ENCODE measurements at regions not wholly inside any gene's neighbourhood (a gene's known extent, or its start where the extent isn't known, plus 50 kb on each side); places are given as distances from the start of the nearest gene placed in this dataset.

- Mint-ChIP-seq H3K4me3 (no peak overlapping the region), H3K9me3 (no peaks in the 10 kb centered on the region), H3K4me1 (no peaks in the 10 kb centered on the region), H3K27ac (no peak overlapping the region), H3K27me3 (ENCODE audit: insufficient read depth, low read depth) (no peaks in the 10 kb centered on the region), H3K36me3 (no peaks in the 10 kb centered on the region)
- Histone ChIP-seq H3K79me2 (ENCODE audit: low read depth) (no peaks in the 10 kb centered on the region), H3K4me2 (no peak overlapping the region), H2AFZ (replicated peaks) (no peak overlapping the region), H3K27ac (no peak overlapping the region), H3K4me1 (no peaks in the 10 kb centered on the region), H4K20me1 (ENCODE audit: low read depth) (no peaks in the 10 kb centered on the region), H3K36me3 (no peaks in the 10 kb centered on the region), H3K27me3 (no peaks in the 10 kb centered on the region), H3F3A (ENCODE audit: low read depth) (no peaks in the 10 kb centered on the region), H3K9me3 (ENCODE audit: low read depth) (no peaks in the 10 kb centered on the region), H3K4me3 (no peak overlapping the region), H3K9ac (no peak overlapping the region)
- no peak for TF ChIP-seq EZH2phosphoT487 (IDR thresholded peaks at IDR 0.05)
- no peak for TF ChIP-seq CTCF (IDR thresholded peaks at IDR 0.05)
- no peak for TF ChIP-seq EZH2 (IDR thresholded peaks at IDR 0.05)
- no peak for DNase-seq (ENCODE audit: low spot score)
Measured at GRCh38 chr12:83472772-83473171, 786.1 kb downstream of the TMTC2 start.

GRCh38 chr12:83472350-83472749 lies 785.6 kb downstream of the TMTC2 start:
- no peaks in the 10 kb centered on the region for H3K36me3 ChIP-seq
- H3K4me1 Mint-ChIP-seq, result no peaks in the 10 kb centered on the region
- no peaks in the 10 kb centered on the region for H3K9me3 ChIP-seq (ENCODE audit: low read depth)
- H3K36me3 Mint-ChIP-seq, result no peaks in the 10 kb centered on the region
- no peak overlapping the region for H3K27ac ChIP-seq
- no peak overlapping the region for H3K4me3 ChIP-seq
- no peaks in the 10 kb centered on the region for H3K27me3 Mint-ChIP-seq (ENCODE audit: insufficient read depth, low read depth)
- no peaks in the 10 kb centered on the region for H3F3A ChIP-seq (ENCODE audit: low read depth)
- H3K9me3 Mint-ChIP-seq, result no peaks in the 10 kb centered on the region
- H3K9ac ChIP-seq, result no peak overlapping the region
- TF ChIP-seq EZH2phosphoT487 (IDR thresholded peaks at IDR 0.05), result no peak
- no peak for TF ChIP-seq CTCF (IDR thresholded peaks at IDR 0.05)
- TF ChIP-seq EZH2 (IDR thresholded peaks at IDR 0.05), result no peak
- no peak for DNase-seq (ENCODE audit: low spot score)
- H4K20me1 ChIP-seq (ENCODE audit: low read depth), result no peaks in the 10 kb centered on the region
- H3K4me1 ChIP-seq, result no peaks in the 10 kb centered on the region
- H3K79me2 ChIP-seq (ENCODE audit: low read depth), result no peaks in the 10 kb centered on the region
- H3K4me3 Mint-ChIP-seq, result no peak overlapping the region
- no peak overlapping the region for H3K4me2 ChIP-seq
- no peaks in the 10 kb centered on the region for H3K27me3 ChIP-seq
- no peak overlapping the region for H2AFZ ChIP-seq (replicated peaks)
- H3K27ac Mint-ChIP-seq, result no peak overlapping the region

GRCh38 chr12:83471341-83471740 lies 784.6 kb downstream of the TMTC2 start:
- Histone ChIP-seq H3K27me3 (no peaks in the 10 kb centered on the region), H3K36me3 (no peaks in the 10 kb centered on the region), H3K9me3 (ENCODE audit: low read depth) (no peaks in the 10 kb centered on the region), H3K79me2 (ENCODE audit: low read depth) (no peaks in the 10 kb centered on the region), H4K20me1 (ENCODE audit: low read depth) (no peaks in the 10 kb centered on the region), H3F3A (ENCODE audit: low read depth) (no peaks in the 10 kb centered on the region), H3K4me1 (no peaks in the 10 kb centered on the region), H3K4me3 (no peak overlapping the region), H3K9ac (no peak overlapping the region), H3K4me2 (no peak overlapping the region), H2AFZ (replicated peaks) (no peak overlapping the region), H3K27ac (no peak overlapping the region)
- no peaks in the 10 kb centered on the region for H3K4me1 Mint-ChIP-seq
- H3K27ac Mint-ChIP-seq, result no peak overlapping the region
- TF ChIP-seq CTCF (IDR thresholded peaks at IDR 0.05) (no peak), EZH2 (IDR thresholded peaks at IDR 0.05) (no peak), EZH2phosphoT487 (IDR thresholded peaks at IDR 0.05) (no peak)
- H3K27me3 Mint-ChIP-seq (ENCODE audit: insufficient read depth, low read depth), result no peaks in the 10 kb centered on the region
- no peaks in the 10 kb centered on the region for H3K9me3 Mint-ChIP-seq
- no peak overlapping the region for H3K4me3 Mint-ChIP-seq
- H3K36me3 Mint-ChIP-seq, result no peaks in the 10 kb centered on the region
- no peak for DNase-seq (ENCODE audit: low spot score)

GRCh38 chr12:83470749-83471148 lies 784.0 kb downstream of the TMTC2 start:
- Mint-ChIP-seq H3K4me1 (no peaks in the 10 kb centered on the region), H3K36me3 (no peaks in the 10 kb centered on the region), H3K9me3 (no peaks in the 10 kb centered on the region), H3K27ac (no peak overlapping the region), H3K4me3 (no peak overlapping the region), H3K27me3 (ENCODE audit: insufficient read depth, low read depth) (no peaks in the 10 kb centered on the region)
- Histone ChIP-seq H3K9me3 (ENCODE audit: low read depth) (no peaks in the 10 kb centered on the region), H3K79me2 (ENCODE audit: low read depth) (no peaks in the 10 kb centered on the region), H4K20me1 (ENCODE audit: low read depth) (no peaks in the 10 kb centered on the region), H3K9ac (no peak overlapping the region), H3K4me3 (no peak overlapping the region), H3K27me3 (no peaks in the 10 kb centered on the region), H3K27ac (no peak overlapping the region), H2AFZ (replicated peaks) (no peak overlapping the region), H3K4me2 (no peak overlapping the region), H3K4me1 (peaks cover under 1% of the 10 kb centered on the region), H3K36me3 (no peaks in the 10 kb centered on the region), H3F3A (ENCODE audit: low read depth) (no peaks in the 10 kb centered on the region)
- no peak for DNase-seq (ENCODE audit: low spot score)
- TF ChIP-seq EZH2 (IDR thresholded peaks at IDR 0.05) (no peak), CTCF (IDR thresholded peaks at IDR 0.05) (no peak), EZH2phosphoT487 (IDR thresholded peaks at IDR 0.05) (no peak)

All from neural progenitor cell (in vitro differentiated cells).